GM12878 (cell line): ENCODE measurements at regions not wholly inside any gene's neighbourhood (a gene's known extent, or its start where the extent isn't known, plus 50 kb on each side); places are given as distances from the start of the nearest gene placed in this dataset.

Experiments
- ATAC-seq: fragments of 200-7000 bp; cut with Tn5 transposase; 3 replicates; pipeline ENCODE4 v1.9.1; 2020; ENCODE audit warnings: mild to moderate bottlenecking, moderate library complexity
- BruUV-seq: library from RNA; stranded (reverse); fragments of 400-500 nt; replicated peaks from 2 replicates; lab custom pipeline; 2021; lab: Mats Ljungman, UMichigan
- CTCF ChIA-PET: fragments of 300-600 bp; sonication (Branson Sonifier 250); formaldehyde crosslinking; extraction: SDS; loops from one replicate; lab custom pipeline; 2021; ENCODE audit warnings: inconsistent platforms; lab: Yijun Ruan, JAX
- POLR2A ChIA-PET: fragments of 350-600 bp; formaldehyde crosslinking; extraction: SDS; loops from one replicate; lab custom pipeline; 2021; ENCODE audit warnings: inconsistent platforms; lab: Charles Lee
- RAD21 ChIA-PET: fragments of 300-600 bp; sonication (Branson Sonifier 250); formaldehyde crosslinking; loops from one replicate; lab custom pipeline; 2023; ENCODE audit warnings: antibody characterized with exemption; ENCODE audit not compliant: unreplicated experiment; lab: Charles Lee
- SMC1A ChIA-PET: fragments of 300-600 bp; sonication (Branson Sonifier 250); formaldehyde crosslinking; loops from one replicate; lab custom pipeline; 2023; ENCODE audit not compliant: unreplicated experiment, uncharacterized antibody; lab: Charles Lee
- DNase-seq: peaks from one replicate; pipeline ENCODE4 v3.0.0-alpha.2; 2011; ENCODE audit warnings: low read depth, low spot score
- FAIRE-seq: peaks from 3 replicates; lab custom pipeline; 2011; peaks lifted over from hg19 to GRCh38; lab: Jason Lieb, UNC
- H2AFZ ChIP-seq: 2 replicates; pipeline ENCODE4 v1.6.0; 2011; ENCODE audit warnings: low read depth, low read length, control low read depth; ENCODE audit not compliant: control insufficient read depth
- H3K27ac ChIP-seq: 2 replicates; pipeline ENCODE4 v1.5.1; 2011; ENCODE audit warnings: control low read depth; ENCODE audit not compliant: control insufficient read depth, insufficient read depth
- H3K27me3 ChIP-seq, 2 experiments: replicated peaks in 1 of 2; 2 replicates each; pipeline versions ENCODE4 v1.6.0 to v1.6.1; 2011; ENCODE audit warnings: low read length in 1 of 2; ENCODE audit not compliant: control insufficient read depth in 2 of 2, insufficient read depth in 2 of 2
- H3K36me3 ChIP-seq, 2 experiments: 2 replicates each; pipeline ENCODE4 v1.5.1; 2011; ENCODE audit warnings: low read length in 1 of 2; ENCODE audit not compliant: control insufficient read depth in 2 of 2, insufficient read depth in 2 of 2
- H3K4me1 ChIP-seq: 2 replicates; pipeline ENCODE4 v1.6.1; 2011; ENCODE audit warnings: mild to moderate bottlenecking, low read length, moderate library complexity, mixed read lengths; ENCODE audit not compliant: control insufficient read depth, insufficient read depth
- H3K4me2 ChIP-seq: 2 replicates; pipeline ENCODE4 v1.6.0; 2011; ENCODE audit warnings: control low read depth; ENCODE audit not compliant: control insufficient read depth, insufficient read depth
- H3K4me3 ChIP-seq: fragments of 200-600 bp; sonication (generic); 2 replicates; pipeline ENCODE4 v1.5.1; 2016
- H3K79me2 ChIP-seq: 2 replicates; pipeline ENCODE4 v1.6.0; 2011; ENCODE audit warnings: low read length; ENCODE audit not compliant: control insufficient read depth, insufficient read depth
- H3K9ac ChIP-seq: 2 replicates; pipeline ENCODE4 v1.8.0; 2011; ENCODE audit warnings: low read length, control low read depth, mixed read lengths; ENCODE audit not compliant: control insufficient read depth, insufficient read depth
- H3K9me3 ChIP-seq: replicated peaks from 3 replicates; pipeline ENCODE4 v1.5.1; 2011; ENCODE audit warnings: mild to moderate bottlenecking, low read length; ENCODE audit not compliant: control insufficient read depth, insufficient read depth
- H4K20me1 ChIP-seq: 2 replicates; pipeline ENCODE4 v1.6.0; 2011; ENCODE audit not compliant: control insufficient read depth, insufficient read depth
- ATF7 ChIP-seq: fragments of 450-650 bp; IDR thresholded peaks from 2 replicates; pipeline ENCODE4 v1.6.1; 2016; ENCODE audit warnings: low read depth, mild to moderate bottlenecking
- BCLAF1 ChIP-seq: fragments of 450-650 bp; IDR thresholded peaks from 2 replicates; pipeline ENCODE4 v1.6.1; 2017; ENCODE audit warnings: antibody characterized with exemption, mild to moderate bottlenecking, moderate library complexity
- ETV6 ChIP-seq, 2 experiments: fragments of 450-650 bp in 1 of 2; IDR thresholded peaks in 1 of 2; conservative IDR thresholded peaks in 1 of 2; 2 replicates each; pipeline ENCODE4 v1.6.1; 2014; ENCODE audit warnings: antibody characterized with exemption in 1 of 2, borderline replicate concordance in 1 of 2, low read depth in 1 of 2, mild to moderate bottlenecking in 1 of 2, moderate library complexity in 1 of 2
- NKRF ChIP-seq: fragments of 450-650 bp; conservative IDR thresholded peaks from 2 replicates; pipeline ENCODE4 v1.6.1; 2017; ENCODE audit warnings: mild to moderate bottlenecking, moderate library complexity
- NRF1 ChIP-seq: conservative IDR thresholded peaks from 2 replicates; pipeline ENCODE4 v1.6.1; 2011; ENCODE audit warnings: mild to moderate bottlenecking, low read depth, low read length, improper control_type of control experiment
- SIN3A ChIP-seq: IDR thresholded peaks from 2 replicates; pipeline ENCODE4 v1.6.1; 2012; ENCODE audit warnings: low read depth, low read length, improper control_type of control experiment
- SMARCA5 ChIP-seq: fragments of 450-650 bp; IDR thresholded peaks from 2 replicates; pipeline ENCODE4 v1.6.1; 2017; ENCODE audit warnings: mild to moderate bottlenecking
- SPI1 ChIP-seq: IDR thresholded peaks from 2 replicates; pipeline ENCODE4 v1.6.1; 2011; ENCODE audit warnings: low read depth, mild to moderate bottlenecking, low read length, moderate library complexity, borderline replicate concordance; ENCODE audit not compliant: insufficient read depth
- SUPT20H ChIP-seq: IDR thresholded peaks from 2 replicates; pipeline ENCODE4 v1.6.1; 2011; ENCODE audit warnings: low read depth, mild to moderate bottlenecking, low read length, moderate library complexity, borderline replicate concordance; ENCODE audit not compliant: control insufficient read depth
- WRNIP1 ChIP-seq: IDR thresholded peaks from 2 replicates; pipeline ENCODE4 v1.6.1; 2011; ENCODE audit warnings: low read depth, low read length, improper control_type of control experiment, borderline replicate concordance
- WGBS: methylation state at CpG from one replicate; pipeline ENCODE4 v1.1.6; 2016; ENCODE audit warnings: low lambda C conversion rate; ENCODE audit not compliant: insufficient replicate concordance, insufficient coverage; ENCODE audit errors: missing lambda C conversion rate; 5-methylcytosine and 5-hydroxymethylcytosine counted together
- in situ Hi-C: fragments of 300-500 bp; cut with MboI; formaldehyde crosslinking; loops from 9 replicates; pipeline ENCODE4 v1.14.3; 2018; ENCODE audit warnings: mixed read lengths
- intact Hi-C: fragments of 100-400 bp; cut with micrococcal nuclease; formaldehyde crosslinking; loops from one replicate; pipeline ENCODE4 v1.14.2; 2022; ENCODE audit not compliant: unreplicated experiment

GRCh38 chr17:5913641-5914040, 156.5 kb upstream of the WSCD1 start:
- no TSS peak for BruUV-seq
- CTCF ChIA-PET = no interaction called here
- no peaks in the 10 kb centered on the region; a peak in 2 of 4 replicates for H3K27me3 ChIP-seq
- DNase-seq (no peak), FAIRE-seq (no peak), ATAC-seq (no peak)
- no peaks in the 10 kb centered on the region for H3K79me2 ChIP-seq
- SMC1A ChIA-PET = no interaction called here
- TF ChIP-seq ATF7 (no peak), ETV6 (conservative IDR thresholded peaks at IDR 0.05 in 1 of 2, IDR thresholded peaks at IDR 0.05 in 1 of 2; ENCODE audit: borderline replicate concordance in 1 of 2, low read depth in 1 of 2) (no peak), SUPT20H (no peak), SMARCA5 (no peak)
- RAD21 ChIA-PET = no interaction called here
- H3K27ac ChIP-seq = no peak overlapping the region
- no peaks in the 10 kb centered on the region for H3K4me1 ChIP-seq
- H3K36me3 ChIP-seq = no peaks in the 10 kb centered on the region
- WGBS = 55% methylated on average over 1 of the region's 1 CpG
- no peaks in the 10 kb centered on the region for H3K9me3 ChIP-seq
- H3K4me2 ChIP-seq = no peak overlapping the region
- POLR2A ChIA-PET = no interaction called here
- no peaks in the 10 kb centered on the region for H4K20me1 ChIP-seq
- H3K9ac ChIP-seq = no peak overlapping the region
- H3K4me3 ChIP-seq = no peak overlapping the region
- intact Hi-C loops = no loop called here
- no peak overlapping the region for H2AFZ ChIP-seq
- in situ Hi-C loops = no loop called here

DNA sequence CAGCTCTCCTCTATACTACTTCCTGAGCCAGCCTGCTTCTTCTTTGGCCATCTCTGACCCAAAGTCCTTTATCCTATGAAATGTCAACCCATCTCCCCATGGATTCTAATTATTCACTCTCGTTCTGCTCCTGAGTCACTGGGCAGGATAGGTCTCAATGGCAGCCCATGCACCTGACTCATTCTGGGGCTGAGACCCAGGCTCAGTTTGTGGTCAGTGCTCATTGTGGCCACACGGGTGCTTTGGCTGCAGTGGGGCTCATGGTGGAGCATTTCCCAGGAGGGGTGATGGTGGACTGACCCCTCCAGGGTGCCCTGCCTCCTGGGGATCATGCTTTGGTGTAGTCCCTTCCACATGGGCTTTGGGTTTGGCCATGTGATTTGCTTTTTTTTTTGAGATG, 154.8 kb upstream of the WSCD1 start:
- ATAC-seq (no peak), FAIRE-seq (no peak), DNase-seq (no peak)
- intact Hi-C loops (no loop called here), in situ Hi-C loops (no loop called here)
- no peaks in the 10 kb centered on the region for H4K20me1 ChIP-seq
- WGBS = 0% methylated on average over 2 of the region's 2 CpGs
- ChIA-PET CTCF (no interaction called here), RAD21 (no interaction called here), SMC1A (no interaction called here), POLR2A (no interaction called here)
- H3K27ac ChIP-seq = no peak overlapping the region
- H3K9ac ChIP-seq = no peak overlapping the region
- H3K9me3 ChIP-seq = no peaks in the 10 kb centered on the region
- H3K4me1 ChIP-seq = no peaks in the 10 kb centered on the region
- no peak overlapping the region for H3K4me3 ChIP-seq
- H3K4me2 ChIP-seq = no peak overlapping the region
- H3K27me3 ChIP-seq = no peaks in the 10 kb centered on the region; a peak in 2 of 4 replicates
- no peak overlapping the region for H2AFZ ChIP-seq
- H3K79me2 ChIP-seq = no peaks in the 10 kb centered on the region
- no TSS peak for BruUV-seq
- H3K36me3 ChIP-seq = no peaks in the 10 kb centered on the region
- TF ChIP-seq ATF7 (no peak), BCLAF1 (no peak), SPI1 (no peak), SIN3A (no peak), NRF1 (no peak), NKRF (no peak), WRNIP1 (no peak)
